PC-9 (cell line): ENCODE measurements at regions not wholly inside any gene's neighbourhood (a gene's known extent, or its start where the extent isn't known, plus 50 kb on each side); places are given as distances from the start of the nearest gene placed in this dataset.

Source experiments
- BruUV-seq: library from RNA; stranded (reverse); fragments of 400-500 nt; replicated peaks from 2 replicates; lab custom pipeline; 2021; lab: Mats Ljungman, UMichigan
- CTCF ChIA-PET: fragments of 300-600 bp; sonication (Branson Sonifier 250); formaldehyde crosslinking; loops from one replicate; lab custom pipeline; 2022; ENCODE audit warnings: antibody characterized with exemption; lab: Charles Lee
- POLR2A ChIA-PET: fragments of 300-600 bp; sonication (Branson Sonifier 250); formaldehyde crosslinking; loops from one replicate; lab custom pipeline; 2022; ENCODE audit warnings: antibody characterized with exemption; ENCODE audit not compliant: unreplicated experiment; lab: Charles Lee
- DNase-seq, 2 experiments: peaks; one replicate each; pipeline versions ENCODE4 v3.0.0 to v3.0.0-alpha.2; 2015 to 2022; ENCODE audit warnings: mixed read lengths in 1 of 2
- H2AFZ ChIP-seq: fragments of 200-600 bp; sonication (generic); 2 replicates; pipeline ENCODE4 v1.8.1; 2017; ENCODE audit warnings: antibody characterized with exemption
- H3F3A ChIP-seq: fragments of 200-600 bp; sonication (generic); 2 replicates; pipeline ENCODE4 v1.8.1; 2017; ENCODE audit warnings: antibody characterized with exemption, mild to moderate bottlenecking, low read depth; ENCODE audit not compliant: insufficient read depth
- H3K27ac ChIP-seq: fragments of 200-600 bp; sonication (generic); 2 replicates; pipeline ENCODE4 v1.6.1; 2016; ENCODE audit warnings: mixed run types
- H3K27me3 ChIP-seq: fragments of 200-600 bp; sonication (generic); 2 replicates; pipeline ENCODE4 v1.6.1; 2016; ENCODE audit warnings: low read depth, mixed run types; ENCODE audit not compliant: insufficient read depth
- H3K36me3 ChIP-seq: fragments of 200-600 bp; sonication (generic); 2 replicates; pipeline ENCODE4 v1.6.1; 2016; ENCODE audit warnings: low read depth, mixed run types
- H3K4me1 ChIP-seq: fragments of 200-600 bp; sonication (generic); replicated peaks from 2 replicates; pipeline ENCODE4 v1.6.1; 2016; ENCODE audit warnings: mixed run types; ENCODE audit not compliant: insufficient read depth
- H3K4me2 ChIP-seq: fragments of 200-600 bp; sonication (generic); 2 replicates; pipeline ENCODE4 v1.6.1; 2017; ENCODE audit warnings: mixed run types
- H3K4me3 ChIP-seq: fragments of 200-600 bp; sonication (generic); 2 replicates; pipeline ENCODE4 v1.6.1; 2016; ENCODE audit warnings: mixed run types
- H3K79me2 ChIP-seq: fragments of 200-600 bp; sonication (generic); 2 replicates; pipeline ENCODE4 v1.6.1; 2017; ENCODE audit warnings: low read depth, mixed run types
- H3K9me2 ChIP-seq: fragments of 200-600 bp; sonication (generic); 2 replicates; pipeline ENCODE4 v1.8.1; 2017; ENCODE audit warnings: mild to moderate bottlenecking; ENCODE audit not compliant: insufficient read depth
- H3K9me3 ChIP-seq: fragments of 200-600 bp; sonication (generic); 2 replicates; pipeline ENCODE4 v1.8.1; 2016; ENCODE audit warnings: low read depth; ENCODE audit not compliant: insufficient read depth
- H4K20me1 ChIP-seq: fragments of 200-600 bp; sonication (generic); 2 replicates; pipeline ENCODE4 v1.8.1; 2017; ENCODE audit not compliant: insufficient read depth
- CTCF ChIP-seq: fragments of 200-600 bp; sonication (generic); conservative IDR thresholded peaks from 2 replicates; pipeline ENCODE4 v1.6.1; 2017; ENCODE audit warnings: mixed run types, antibody characterized with exemption, mild to moderate bottlenecking, moderate library complexity
- EZH2 ChIP-seq: fragments of 200-600 bp; sonication (generic); IDR thresholded peaks from 2 replicates; pipeline ENCODE4 v1.8.0; 2017; ENCODE audit warnings: antibody characterized with exemption, low read depth
- intact Hi-C: fragments of 100-400 bp; cut with micrococcal nuclease; formaldehyde crosslinking; loops from one replicate; pipeline ENCODE4 v1.10.0; 2022; ENCODE audit not compliant: unreplicated experiment

- ChIA-PET POLR2A (no interaction called here), CTCF (no interaction called here)
- no TSS peak for BruUV-seq
- no peak overlapping the region for H3K4me3 ChIP-seq
- no peaks in the 10 kb centered on the region for H3K27me3 ChIP-seq
- no peaks in the 10 kb centered on the region for H3K36me3 ChIP-seq
- DNase-seq, result no peak
- intact Hi-C loops, result no loop called here
- H3K4me2 ChIP-seq, result no peak overlapping the region
- no peaks in the 10 kb centered on the region for H3K9me2 ChIP-seq
- TF ChIP-seq CTCF (no peak), EZH2 (no peak)
- H3F3A ChIP-seq, result no peaks in the 10 kb centered on the region
- H3K9me3 ChIP-seq, result no peaks in the 10 kb centered on the region
- no peak overlapping the region for H3K27ac ChIP-seq
- H3K79me2 ChIP-seq, result no peaks in the 10 kb centered on the region
- H3K4me1 ChIP-seq, result no peaks in the 10 kb centered on the region
- H4K20me1 ChIP-seq, result no peaks in the 10 kb centered on the region
- H2AFZ ChIP-seq, result no peak overlapping the region; the same call in 1 of the 2 replicates
Observed at GRCh38 chr2:24439971-24440340, 51.1 kb upstream of the NCOA1 start.

GRCh38 chr2:24439280-24439970 is 51.6 kb upstream of the NCOA1 start:
- Histone ChIP-seq H3K27ac (no peak overlapping the region), H3K27me3 (no peaks in the 10 kb centered on the region), H2AFZ (no peak overlapping the region; the same call in 1 of the 2 replicates), H4K20me1 (no peaks in the 10 kb centered on the region), H3K9me2 (no peaks in the 10 kb centered on the region), H3K9me3 (no peaks in the 10 kb centered on the region), H3F3A (no peaks in the 10 kb centered on the region), H3K79me2 (no peaks in the 10 kb centered on the region), H3K4me3 (no peak overlapping the region), H3K36me3 (no peaks in the 10 kb centered on the region), H3K4me2 (no peak overlapping the region), H3K4me1 (no peaks in the 10 kb centered on the region)
- no TSS peak for BruUV-seq
- TF ChIP-seq CTCF (no peak), EZH2 (no peak)
- intact Hi-C loops, result no loop called here
- DNase-seq, result no peak
- CTCF ChIA-PET, result interaction anchor here (0.6 kb wide), 1 partner anchor 176 kb away, joined by 4 read pairs; no protein-coding TSS in a partner anchor
- POLR2A ChIA-PET, result interaction anchor here (0.7 kb wide), 1 partner anchor 362 kb away, joined by 3 read pairs; no protein-coding TSS in a partner anchor

- Histone ChIP-seq H3K27me3 (no peaks in the 10 kb centered on the region), H3K36me3 (no peaks in the 10 kb centered on the region), H3K4me2 (no peak overlapping the region), H2AFZ (no peak overlapping the region), H3F3A (no peaks in the 10 kb centered on the region), H3K4me1 (no peaks in the 10 kb centered on the region), H3K27ac (no peak overlapping the region), H3K9me3 (no peaks in the 10 kb centered on the region), H3K9me2 (no peaks in the 10 kb centered on the region), H3K79me2 (no peaks in the 10 kb centered on the region), H4K20me1 (no peaks in the 10 kb centered on the region), H3K4me3 (no peak overlapping the region)
- no peak for TF ChIP-seq EZH2
- no TSS peak for BruUV-seq
- intact Hi-C loops, result no loop called here
- POLR2A ChIA-PET, result no interaction called here
- CTCF ChIA-PET, result no interaction called here
- no peak for DNase-seq
Observed at GRCh38 chr2:24438106-24438505, 52.9 kb upstream of the NCOA1 start.
